ENCODE measurements at regions not wholly inside any gene's neighbourhood (a gene's known extent, or its start where the extent isn't known, plus 50 kb on each side); places are given as distances from the start of the nearest gene placed in this dataset.

DNA sequence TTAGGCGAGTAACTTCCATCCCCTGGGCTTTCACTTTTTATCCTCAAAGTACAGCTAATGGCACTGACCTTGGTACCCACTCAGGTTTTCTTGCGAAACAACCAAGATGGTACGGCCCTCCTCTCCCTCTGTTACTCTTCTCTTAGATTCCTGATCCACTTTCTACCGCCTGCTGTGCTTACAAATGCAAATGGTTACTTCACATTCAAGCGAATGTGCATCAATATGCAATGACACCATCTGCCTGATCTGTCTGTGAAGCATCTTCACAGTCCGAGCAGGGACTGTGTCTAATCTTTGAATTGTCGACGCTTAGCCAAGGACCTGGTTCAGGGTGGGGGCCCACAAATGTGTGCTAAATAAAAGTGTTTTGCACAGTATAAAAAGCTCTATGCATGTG is 112.2 kb downstream of the TRIB2 start:
- no peak for DNase-seq

DNA sequence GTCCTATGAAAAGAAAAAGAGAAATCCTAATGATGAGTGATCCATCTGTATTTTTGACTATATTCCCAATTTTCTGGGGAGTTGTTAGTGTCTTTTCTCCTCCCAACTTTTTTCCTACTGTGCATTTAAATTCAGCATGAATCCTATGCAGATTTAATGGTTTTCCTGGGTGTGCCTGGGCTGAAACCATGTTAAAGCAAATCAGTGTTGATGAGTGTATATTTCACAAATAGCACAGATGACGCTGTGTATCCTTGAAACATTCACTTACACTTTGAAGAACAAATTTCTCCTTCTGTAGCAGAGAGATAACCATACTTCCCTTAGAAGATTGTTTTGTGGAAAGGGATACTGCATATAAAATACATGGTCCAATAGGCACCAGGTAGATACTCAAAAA is 114.3 kb downstream of the TRIB2 start:
- DNase-seq, result no peak

DNA sequence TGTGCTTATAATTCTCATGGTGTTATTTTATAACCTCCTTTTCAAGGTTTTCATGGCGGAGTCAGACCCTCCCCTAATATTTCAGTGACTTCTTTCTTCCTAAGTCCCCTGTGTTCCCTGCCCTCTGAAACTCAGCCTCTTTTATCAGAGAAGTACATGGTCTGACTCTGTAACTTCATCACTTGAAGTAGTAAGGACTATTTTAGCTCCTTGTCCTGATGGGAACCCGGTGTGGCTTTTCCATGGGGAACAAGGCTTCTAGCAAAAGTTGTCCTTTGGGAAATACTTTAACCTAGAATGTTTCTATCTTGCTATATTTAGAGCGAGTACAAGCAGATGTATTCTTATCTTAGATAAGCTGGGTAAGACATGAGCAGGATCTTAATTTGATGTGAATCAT is 117.5 kb downstream of the TRIB2 start:
- no peak for DNase-seq

DNA sequence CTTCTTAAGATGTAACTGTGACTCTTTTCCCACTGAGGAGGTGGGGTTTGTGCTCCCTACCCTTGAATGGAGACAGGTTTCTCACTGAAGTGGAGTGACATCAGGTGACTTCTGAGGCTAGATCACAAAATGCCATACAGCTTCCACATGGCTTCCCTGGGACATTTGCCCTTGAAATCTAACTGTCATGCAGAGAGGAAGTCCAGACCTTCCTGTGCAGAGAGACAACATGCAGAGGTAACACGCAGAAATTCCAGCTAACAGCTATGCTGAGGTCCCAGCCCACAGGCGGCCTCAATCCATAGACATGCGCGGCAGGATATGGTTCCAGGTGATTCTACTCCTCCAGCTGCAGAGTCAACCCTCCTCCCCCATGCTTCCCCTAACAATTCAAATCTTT is 119.0 kb downstream of the TRIB2 start:
- DNase-seq, result no peak

DNA sequence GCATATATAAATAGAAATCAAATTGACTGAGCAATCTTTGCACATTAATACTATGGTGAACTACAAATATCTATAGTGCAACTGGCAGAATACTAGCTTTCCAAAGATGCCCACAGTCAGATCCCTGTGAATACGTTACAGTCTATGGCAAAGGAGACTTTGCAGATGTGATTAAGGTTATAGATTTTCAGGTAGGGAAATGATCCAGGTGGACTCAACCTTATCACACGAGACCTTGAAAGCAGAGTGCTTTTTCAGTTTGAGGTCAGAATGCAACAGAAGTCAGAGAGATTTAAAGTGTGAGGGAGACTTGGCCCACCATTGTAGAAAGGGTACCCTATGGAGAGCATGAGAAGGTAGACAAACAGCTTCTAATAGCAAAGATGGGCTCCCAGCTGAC is 122.6 kb downstream of the TRIB2 start:
- no peak for DNase-seq

DNA sequence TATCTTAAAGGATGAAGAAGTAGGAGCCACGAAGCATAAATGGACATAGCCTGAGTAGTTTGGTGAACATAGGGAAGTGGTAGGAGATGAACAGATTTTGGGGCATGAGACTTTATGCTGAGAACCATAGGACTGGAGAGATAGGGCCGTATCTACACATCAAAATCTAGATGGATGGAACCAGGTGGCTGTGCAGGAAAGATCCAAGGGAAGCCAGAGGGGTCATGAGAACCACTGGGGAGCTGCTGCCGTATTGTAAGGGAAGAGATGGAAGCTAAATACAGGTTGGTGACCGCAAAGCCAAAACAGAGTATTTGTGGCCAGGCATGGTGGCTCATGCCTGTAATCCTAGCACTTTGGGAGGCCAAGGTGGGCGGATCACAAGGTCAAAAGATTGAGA is 124.3 kb downstream of the TRIB2 start:
- no peak for DNase-seq

DNA sequence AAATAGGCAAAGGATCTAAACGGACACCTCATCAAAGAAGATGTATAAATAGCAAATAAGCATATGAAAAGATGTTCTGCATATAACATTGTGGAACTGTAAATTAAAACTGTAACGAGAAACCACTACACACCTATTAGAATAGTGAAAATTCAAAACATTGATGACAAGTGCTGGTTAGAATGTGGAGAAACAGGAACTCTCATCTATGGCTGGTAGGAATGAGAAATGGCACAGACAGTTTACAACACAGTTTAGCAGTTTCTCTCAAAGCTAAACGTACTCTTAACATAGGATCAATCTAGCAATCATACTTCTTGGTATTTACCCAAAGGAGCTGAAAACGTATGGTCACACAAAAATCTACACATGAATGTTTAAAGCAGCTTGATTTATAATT is 126.2 kb downstream of the TRIB2 start:
- no peak for DNase-seq

DNA sequence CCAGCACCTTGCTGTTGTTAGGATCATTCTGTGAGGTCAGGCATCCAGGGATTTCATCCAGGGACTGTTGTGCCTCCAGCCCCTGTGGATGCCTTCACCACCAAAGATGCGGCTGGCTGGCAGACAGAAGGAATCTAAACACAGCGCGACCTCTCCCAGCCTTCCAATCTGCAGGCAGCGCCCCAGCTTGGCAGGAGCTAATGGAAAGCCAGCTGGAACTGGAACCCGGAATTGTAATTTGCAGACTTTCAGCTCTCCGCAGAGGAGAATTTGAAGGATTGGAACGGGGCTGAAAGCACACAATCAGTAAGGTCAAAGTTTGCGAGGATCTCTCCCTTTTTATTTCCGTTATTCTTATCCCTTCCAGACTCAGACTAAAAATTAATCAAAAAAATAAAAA is 127.8 kb downstream of the TRIB2 start:
- DNase-seq, result no peak

DNA sequence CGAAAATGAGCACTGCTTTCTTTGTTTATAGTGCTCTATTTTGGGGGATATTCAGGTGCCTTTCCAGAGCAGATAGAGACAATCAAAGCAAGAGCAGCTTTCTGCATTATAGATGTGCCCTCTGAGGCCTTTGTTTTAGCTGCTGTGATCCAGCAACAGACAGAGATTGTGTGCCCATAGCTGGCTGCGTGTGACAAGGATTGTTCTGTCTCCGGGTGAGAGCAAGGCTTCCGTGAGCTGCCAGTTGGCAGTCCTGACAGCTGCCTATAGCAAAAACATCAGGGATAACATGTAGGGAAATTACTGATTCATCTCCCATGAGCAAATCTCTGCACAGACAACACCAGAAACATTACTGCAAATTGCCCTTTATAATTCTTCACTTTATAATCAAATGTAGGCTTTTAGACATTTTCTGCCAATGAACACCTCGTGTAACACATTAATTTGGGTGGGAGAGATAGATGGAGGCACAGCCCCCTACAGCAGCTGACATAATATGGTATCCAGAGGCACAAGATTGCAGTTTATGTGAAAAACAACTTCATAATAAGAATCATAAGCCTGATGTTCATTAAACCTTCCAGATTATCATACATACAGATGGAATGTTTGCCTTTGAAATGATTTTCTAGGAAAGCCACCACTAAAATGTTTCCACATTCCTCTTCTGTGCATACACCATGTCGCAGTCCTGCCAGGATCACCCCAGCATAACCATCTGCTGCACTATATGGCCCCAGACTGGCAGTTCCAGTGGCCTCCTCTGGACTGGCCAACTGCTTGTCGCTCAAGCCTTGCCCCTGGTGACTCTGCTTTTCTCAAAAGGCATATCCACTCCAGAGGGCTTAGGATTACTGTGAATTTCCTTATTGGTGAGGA is 131.2 kb downstream of the TRIB2 start:
- DNase-seq, result no peak

DNA sequence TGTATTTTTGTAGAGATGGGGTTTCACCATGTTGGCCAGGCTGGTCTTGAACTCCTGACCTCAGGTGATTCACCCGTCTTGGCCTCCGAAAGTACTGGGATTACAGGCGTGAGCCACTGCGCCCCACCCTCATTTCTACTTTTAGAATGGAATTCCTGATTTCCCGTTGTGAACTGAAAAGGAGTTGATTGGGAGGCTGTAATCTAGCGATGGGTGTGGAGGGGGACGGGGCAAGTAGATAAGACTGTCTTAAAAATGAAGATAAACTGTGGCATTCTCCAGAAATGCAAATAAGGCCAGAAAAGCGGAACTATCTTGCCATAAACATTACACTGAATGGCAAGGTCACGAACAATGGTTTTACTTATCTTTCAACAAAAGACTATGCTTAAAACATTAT is 135.4 kb downstream of the TRIB2 start:
- DNase-seq, result no peak

DNA sequence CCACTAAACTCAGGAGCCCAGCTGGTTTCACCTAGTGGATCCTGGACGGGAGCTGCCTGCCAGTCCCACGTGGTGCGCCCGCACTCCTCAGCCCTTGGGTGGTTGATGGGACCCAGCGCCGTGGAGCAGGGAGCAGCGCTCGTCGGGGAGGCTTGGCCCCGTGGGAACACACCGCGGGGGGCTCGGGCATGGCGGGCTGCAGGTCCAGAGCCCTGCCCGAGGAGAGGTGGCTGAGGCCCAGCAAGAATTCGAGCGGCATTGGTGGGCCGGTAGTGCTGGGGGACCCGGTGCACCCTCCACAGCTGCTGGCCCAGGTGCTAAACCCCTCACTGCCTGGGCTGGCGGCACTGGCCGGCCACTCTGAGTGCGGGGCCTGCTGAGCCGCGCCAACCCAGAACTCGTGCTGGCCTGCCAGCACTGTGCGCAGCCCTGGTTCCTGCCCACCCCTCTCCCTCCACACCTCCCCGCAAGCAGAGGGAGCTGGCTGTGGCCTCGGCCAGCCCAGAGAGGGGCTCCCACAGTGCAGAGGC is 137.3 kb downstream of the TRIB2 start:
- no peak for DNase-seq

DNA sequence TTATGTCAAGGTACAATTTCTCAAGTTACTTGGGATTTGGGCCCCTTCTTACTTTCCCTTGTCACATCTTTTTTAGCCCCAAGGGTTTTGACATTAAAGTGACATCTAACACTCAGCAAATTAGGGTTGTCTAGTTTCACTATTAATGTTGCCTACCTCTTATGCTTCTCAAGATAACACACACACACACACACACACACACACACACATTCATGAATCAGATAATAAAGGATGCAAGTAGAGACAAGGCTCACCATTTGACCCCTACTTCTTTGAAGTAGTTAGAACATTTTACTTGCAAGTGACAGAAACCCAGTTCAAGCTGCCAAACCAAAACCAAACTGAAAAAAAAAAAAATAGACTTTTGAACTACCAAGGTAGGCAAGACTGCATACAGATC is 138.8 kb downstream of the TRIB2 start:
- DNase-seq, result no peak

DNA sequence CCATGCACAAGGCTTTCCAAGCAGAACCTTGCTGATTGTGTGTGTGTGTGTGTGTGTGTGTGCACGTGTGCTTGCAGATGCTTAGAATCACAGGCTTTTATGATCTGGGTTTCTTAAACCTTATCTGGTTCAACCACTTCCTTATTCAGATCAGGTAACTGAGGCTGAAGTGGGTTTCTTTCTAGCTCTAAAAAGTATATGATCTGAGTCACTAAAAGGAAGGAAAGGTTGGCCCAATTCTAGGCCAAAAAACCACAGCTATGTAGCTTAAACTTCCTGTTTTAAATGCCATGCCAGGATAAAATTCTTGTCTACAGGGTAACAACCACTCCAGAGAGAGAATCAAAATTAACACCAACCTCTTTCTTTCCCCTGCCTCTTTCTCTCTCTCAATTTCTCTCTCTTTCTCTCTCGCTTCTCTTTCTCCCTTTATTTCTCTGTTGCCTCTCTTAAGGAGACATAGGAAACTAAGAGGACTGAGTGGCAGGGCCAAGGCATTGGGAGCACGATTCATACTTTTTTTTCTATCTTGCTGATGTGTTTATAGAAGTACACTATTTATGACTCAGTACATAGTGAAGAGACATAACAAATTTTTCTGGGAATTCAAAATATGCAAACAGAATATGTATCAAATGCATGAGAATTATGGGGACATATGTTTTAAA is 140.3 kb downstream of the TRIB2 start:
- no peak for DNase-seq

DNA sequence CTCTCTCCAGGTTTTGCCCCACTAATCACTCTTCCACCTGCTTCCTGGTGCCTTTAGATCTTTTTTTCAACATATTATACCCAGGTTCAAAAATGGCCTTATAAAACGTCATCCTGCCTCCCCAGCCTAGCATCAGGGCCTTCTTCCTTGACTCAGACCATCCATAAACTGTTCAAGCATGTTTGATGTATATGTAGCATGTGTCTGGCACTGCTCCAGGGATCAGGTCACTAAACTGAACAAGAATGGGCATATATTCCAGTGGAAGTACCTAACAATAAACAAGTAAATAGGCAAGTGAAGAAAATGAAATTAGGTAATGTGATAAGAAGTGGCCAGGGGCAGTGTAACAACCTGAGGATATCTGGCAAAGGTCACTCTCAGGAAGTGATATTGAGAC is 141.2 kb downstream of the TRIB2 start:
- no peak for DNase-seq

DNA sequence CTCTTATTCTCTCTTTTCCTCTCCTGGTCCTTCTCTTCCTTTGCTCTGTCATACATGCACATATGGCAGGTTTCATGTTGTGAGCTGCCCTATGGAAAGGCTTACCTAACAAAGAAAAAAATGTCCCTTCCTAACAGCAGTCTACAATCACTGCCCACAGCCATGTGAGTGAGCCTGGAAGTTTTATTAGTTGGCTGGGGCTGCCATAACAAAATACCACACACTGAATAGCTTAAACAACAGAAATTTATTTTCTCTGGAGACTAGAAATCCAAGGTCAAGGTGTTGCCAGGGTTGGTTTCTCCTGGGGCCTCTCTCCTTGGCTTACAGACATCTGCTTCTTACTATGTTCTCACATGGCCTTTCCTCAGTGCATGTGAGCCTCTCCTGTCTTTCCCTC is 142.1 kb downstream of the TRIB2 start:
- no peak for DNase-seq

DNA sequence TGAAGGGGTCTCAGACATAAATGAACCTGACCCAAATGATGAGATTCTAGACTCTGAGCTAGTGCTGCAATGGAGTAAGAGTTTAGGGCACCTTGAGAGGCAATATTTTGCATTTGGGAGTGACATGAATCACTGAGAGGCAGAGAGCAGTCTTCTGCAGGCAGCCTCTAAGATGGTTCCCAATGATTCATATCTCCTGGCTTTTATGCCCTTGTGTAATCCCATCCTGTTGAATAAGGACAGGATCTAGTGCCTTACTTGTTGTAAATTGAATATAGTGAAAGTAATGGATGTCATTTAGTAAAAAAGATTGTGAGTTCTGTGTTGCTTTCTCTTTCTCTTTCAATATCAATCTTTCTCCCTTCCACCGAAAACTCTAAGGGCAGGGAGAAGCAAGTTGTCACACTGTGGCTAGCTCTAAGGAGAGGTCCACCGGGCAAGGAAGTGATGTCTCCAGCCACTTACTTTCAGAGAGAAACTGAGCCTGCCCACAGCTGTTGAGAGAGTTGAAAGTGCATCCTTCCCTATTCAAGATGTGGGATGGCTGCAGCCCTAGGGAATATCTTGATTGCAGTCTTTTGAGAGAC is 144.7 kb downstream of the TRIB2 start:
- no peak for DNase-seq

DNA sequence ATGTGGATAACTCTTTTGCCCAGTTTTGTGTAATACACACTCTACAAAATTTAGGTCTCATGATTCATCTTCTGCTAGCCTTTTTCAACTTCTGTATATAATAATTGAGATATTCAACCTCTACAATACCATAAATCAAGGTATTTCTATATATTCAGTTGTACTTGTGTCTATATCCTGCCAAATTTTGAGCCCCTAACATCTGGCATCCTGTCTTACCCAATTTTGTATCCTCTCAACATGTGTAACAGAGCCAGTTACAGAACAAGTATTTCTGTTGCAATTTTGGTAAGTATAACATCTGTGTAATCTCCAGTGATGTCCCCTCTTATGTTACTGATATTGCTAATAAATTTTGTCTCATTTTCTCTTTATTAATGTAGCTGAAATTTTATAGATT is 145.8 kb downstream of the TRIB2 start:
- DNase-seq, result no peak

DNA sequence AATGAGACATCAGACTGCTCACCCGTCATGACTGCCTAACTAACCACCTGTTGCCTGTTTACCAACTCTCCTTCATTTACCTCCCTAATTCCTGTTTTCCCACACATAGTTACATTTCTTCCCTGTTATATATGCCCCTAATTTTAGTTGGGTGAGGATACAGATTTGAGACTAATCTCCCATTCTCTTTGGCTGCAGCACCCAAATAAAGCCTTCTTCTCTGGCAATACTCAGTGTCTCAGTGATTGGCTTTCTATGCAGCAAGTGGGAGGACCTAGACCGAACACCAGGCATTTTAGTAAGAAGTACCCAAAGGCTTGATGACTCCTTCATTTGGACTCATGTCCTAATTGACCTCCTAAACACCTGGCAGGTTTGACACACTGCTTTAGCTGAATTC is 147.2 kb downstream of the TRIB2 start:
- no peak for DNase-seq

DNA sequence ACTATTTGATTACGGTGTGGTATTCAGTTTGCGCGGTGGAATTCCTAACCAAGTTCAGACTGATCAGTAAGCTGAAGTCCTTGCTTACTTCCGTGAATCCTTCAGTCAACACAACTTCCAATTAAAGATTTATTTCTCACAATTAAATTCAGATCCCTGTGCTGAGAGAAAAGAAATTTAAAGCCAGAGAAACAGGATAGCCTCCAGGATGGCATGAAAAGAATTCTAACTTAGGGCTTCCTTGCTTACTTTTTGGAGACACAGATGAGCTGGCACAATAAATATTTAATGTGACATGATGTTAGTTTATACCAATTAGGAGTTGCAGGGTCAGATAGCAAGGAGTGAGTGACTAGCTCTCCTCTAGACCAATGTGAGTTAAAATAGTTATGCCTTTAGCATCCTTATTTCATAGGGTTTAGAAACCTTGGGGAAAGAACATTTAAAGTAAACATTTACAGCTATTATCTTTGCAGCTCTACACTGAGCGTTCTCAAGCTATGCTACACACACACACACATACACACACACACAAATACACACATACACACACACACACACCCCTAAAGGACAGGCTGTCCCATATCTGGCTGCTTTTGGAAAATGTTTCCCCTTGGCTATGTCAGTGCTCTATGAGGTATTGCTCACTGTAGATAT is 151.0 kb downstream of the TRIB2 start:
- no peak for DNase-seq

DNA sequence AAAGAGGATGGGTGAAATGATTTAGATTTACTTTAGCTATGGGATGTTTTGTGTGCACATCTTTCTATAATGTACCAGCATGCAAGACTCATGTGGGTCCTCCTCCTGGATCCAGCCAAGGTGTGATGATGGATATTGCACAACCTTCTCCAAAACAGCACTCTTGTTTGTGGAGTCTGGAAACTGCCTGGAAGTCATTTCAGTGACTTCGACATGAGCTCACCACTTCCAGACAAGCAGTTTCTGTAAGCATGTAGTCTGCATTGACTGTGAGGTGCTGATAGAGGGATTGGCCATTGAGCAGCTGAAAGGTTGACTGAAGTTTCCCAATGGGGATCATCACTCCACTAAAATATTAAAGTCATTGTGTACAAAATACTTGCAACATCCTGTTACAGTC is 154.0 kb downstream of the TRIB2 start:
- no peak for DNase-seq

DNA sequence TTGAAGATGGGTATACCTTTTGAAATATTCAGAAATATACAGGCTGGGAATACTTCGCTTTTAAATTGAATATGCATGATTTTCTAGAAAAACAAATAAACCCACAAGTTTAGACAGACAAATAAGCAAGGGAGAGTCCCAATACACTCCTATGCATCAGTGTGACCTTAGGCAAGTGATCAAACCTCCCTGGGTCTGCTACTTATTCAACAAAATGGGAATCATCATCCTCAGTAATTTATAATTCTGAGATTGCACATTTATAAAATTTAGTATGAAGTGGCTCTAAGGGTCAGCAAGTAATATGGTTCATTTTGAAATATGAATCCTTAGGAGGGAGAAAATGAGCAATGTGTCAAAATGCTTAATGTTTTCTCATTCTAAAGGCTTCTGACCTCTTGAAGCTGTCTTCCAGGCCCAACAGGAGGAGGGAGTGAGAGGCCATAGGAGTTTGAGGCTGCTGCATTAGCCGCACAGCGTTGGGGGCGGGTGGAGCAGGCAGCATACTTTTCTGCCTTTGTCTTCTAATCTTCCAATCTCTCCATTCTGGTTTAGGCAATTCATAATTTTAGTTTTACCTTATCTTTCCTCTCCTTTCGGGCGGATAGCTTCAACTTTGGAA is 155.1 kb downstream of the TRIB2 start:
- no peak for DNase-seq

DNA sequence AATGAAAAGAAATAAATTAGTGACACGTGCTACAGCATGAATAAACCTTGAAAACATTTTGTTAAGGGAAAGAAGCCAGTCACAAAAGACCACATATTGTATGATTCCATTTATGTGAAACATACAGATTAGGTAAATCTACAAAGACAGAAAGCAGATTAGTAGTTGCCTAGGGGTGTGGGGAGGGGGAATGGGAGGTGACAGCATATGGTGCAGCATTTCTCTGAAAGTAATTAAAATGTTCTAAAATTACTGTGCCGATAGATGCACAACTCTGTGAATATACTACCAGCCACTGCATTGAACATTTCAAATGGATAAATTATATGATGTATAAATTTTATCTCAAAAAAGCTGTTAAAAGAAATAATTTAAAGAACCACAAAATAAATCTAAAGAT is 161.0 kb downstream of the TRIB2 start:
- no peak for DNase-seq

DNA sequence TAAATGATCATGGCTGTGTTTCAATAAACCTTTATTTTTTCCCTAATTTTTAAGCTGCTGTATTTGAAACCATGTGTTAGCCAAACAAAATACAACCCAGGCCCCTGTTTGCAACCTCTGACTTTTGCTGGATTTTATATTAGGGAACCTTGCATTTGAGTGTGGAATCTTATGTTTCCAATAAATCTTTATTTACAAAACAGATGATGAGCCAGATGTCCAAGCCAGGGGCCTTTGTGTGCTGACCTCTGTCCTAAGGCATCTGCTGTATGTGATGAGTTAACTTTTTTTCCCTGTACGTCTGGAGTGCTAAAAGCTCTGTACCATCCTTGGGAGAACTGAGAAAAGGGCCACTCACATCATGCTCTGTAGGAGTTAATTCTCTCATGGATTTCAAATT is 162.9 kb downstream of the TRIB2 start:
- no peak for DNase-seq

Measured in DMS 273 treated with DMSO at 0.1 percent for 48 hours (cell line).